Brain microvascular endothelial cell (primary cell): ENCODE measurements at regions not wholly inside any gene's neighbourhood (a gene's known extent, or its start where the extent isn't known, plus 50 kb on each side); places are given as distances from the start of the nearest gene placed in this dataset.

Experiments
- DNase-seq: peaks from one replicate; pipeline ENCODE4 v3.0.0-alpha.2; 2020
- H3K27ac ChIP-seq: fragments of 250-450 bp; sonication (Bioruptor Pico); 2 replicates; pipeline ENCODE4 v1.5.1; 2020; ENCODE audit warnings: mild to moderate bottlenecking, moderate library complexity
- H3K27me3 ChIP-seq: fragments of 250-450 bp; sonication (Bioruptor Pico); replicated peaks from 2 replicates; pipeline ENCODE4 v1.5.1; 2020; ENCODE audit warnings: mild to moderate bottlenecking
- H3K36me3 ChIP-seq: fragments of 250-450 bp; sonication (Bioruptor Pico); replicated peaks from 2 replicates; pipeline ENCODE4 v1.5.1; 2020; ENCODE audit warnings: mild to moderate bottlenecking
- H3K4me3 ChIP-seq: 2 replicates; pipeline ENCODE4 v1.5.1; 2011; ENCODE audit warnings: low read depth, mild to moderate bottlenecking, control low read depth, low read length, moderate library complexity
- CTCF ChIP-seq: IDR thresholded peaks from 2 replicates; pipeline ENCODE4 v1.5.1; 2011; ENCODE audit warnings: low read depth, mild to moderate bottlenecking, moderate library complexity, low read length, control low read depth, inconsistent platforms; ENCODE audit errors: missing control alignments
- in situ Hi-C: cut with HindIII; loops from 2 replicates; pipeline ENCODE4 v1.10.0; 2017; ENCODE audit warnings: low sequenced_read_pairs, low pct_ligation_motif_present

DNA sequence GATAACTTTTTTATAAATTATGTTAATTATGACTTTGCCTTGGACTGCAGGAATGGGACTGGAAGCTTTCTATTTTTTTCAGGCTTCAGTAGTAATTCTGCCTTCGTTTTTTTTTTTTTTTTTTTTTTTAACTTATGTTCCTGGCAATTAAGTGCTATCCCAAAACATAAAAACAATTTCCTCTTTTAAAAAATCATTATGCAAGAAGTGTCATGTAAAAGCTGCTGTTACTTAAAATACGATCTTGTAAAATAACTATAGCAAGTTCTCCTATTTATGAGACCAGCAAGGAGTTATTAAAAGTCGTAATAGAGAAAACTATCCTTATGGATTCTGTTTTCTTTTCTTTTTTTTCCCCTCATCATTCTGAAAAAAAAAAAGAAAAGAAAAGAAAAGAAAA lies 106.6 kb upstream of the FOXN2 start:
- Histone ChIP-seq H3K27me3 (no peaks in the 10 kb centered on the region), H3K4me3 (no peak overlapping the region), H3K27ac (no peak overlapping the region), H3K36me3 (no peaks in the 10 kb centered on the region)
- in situ Hi-C loops: no loop called here
- TF ChIP-seq CTCF: no peak
- no peak for DNase-seq

GRCh38 chr2:48209214-48209885 lies 105.1 kb upstream of the FOXN2 start:
- no peak overlapping the region for H3K4me3 ChIP-seq
- no peak for TF ChIP-seq CTCF
- H3K36me3 ChIP-seq: no peaks in the 10 kb centered on the region
- in situ Hi-C loops: no loop called here
- H3K27ac ChIP-seq: peak overlapping the region; percentile 35
- DNase-seq: peak; percentile 41
- H3K27me3 ChIP-seq: no peaks in the 10 kb centered on the region

- Histone ChIP-seq H3K27ac (no peak overlapping the region), H3K27me3 (no peaks in the 10 kb centered on the region), H3K36me3 (no peaks in the 10 kb centered on the region), H3K4me3 (no peak overlapping the region)
- no peak for TF ChIP-seq CTCF
- DNase-seq: no peak
- in situ Hi-C loops: no loop called here
Measured at GRCh38 chr2:48210189-48210588, 104.3 kb upstream of the FOXN2 start.

GRCh38 chr2:48213646-48214045 lies 100.8 kb upstream of the FOXN2 start:
- no peaks in the 10 kb centered on the region for H3K36me3 ChIP-seq
- no peak overlapping the region for H3K4me3 ChIP-seq
- no peak for TF ChIP-seq CTCF
- no peak overlapping the region for H3K27ac ChIP-seq
- DNase-seq: no peak
- in situ Hi-C loops: no loop called here
- H3K27me3 ChIP-seq: no peaks in the 10 kb centered on the region

- Histone ChIP-seq H3K4me3 (no peak overlapping the region), H3K27ac (no peak overlapping the region), H3K36me3 (no peaks in the 10 kb centered on the region), H3K27me3 (no peaks in the 10 kb centered on the region)
- no peak for TF ChIP-seq CTCF
- in situ Hi-C loops: no loop called here
- DNase-seq: no peak
Measured at GRCh38 chr2:48218169-48218568, 96.3 kb upstream of the FOXN2 start.

DNA sequence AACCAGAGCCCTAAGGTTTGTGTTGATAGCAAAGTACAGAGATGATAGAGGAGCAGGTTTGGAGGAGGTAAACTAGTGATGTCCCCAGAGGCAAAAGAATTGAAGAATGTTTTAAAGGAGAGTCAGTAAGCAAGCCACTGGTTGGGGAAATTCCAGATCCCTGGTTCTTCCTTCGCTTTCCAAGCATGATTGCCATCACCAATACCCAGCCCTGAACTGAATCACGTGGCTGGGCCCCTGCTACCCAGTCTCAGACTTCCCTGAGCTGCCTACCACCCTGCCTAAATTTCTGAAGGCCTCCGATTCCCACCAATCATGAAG lies 95.3 kb upstream of the FOXN2 start:
- H3K27ac ChIP-seq: no peak overlapping the region
- H3K36me3 ChIP-seq: no peaks in the 10 kb centered on the region
- DNase-seq: no peak
- in situ Hi-C loops: no loop called here
- no peak for TF ChIP-seq CTCF
- no peak overlapping the region for H3K4me3 ChIP-seq
- H3K27me3 ChIP-seq: no peaks in the 10 kb centered on the region
